ENCODE measurements at regions not wholly inside any gene's neighbourhood (a gene's known extent, or its start where the extent isn't known, plus 50 kb on each side); places are given as distances from the start of the nearest gene placed in this dataset.

- Histone ChIP-seq H3K9me3 (ENCODE audit: control insufficient read depth in 1 of 2, low read length in 2 of 2) (no peaks in the 10 kb centered on the region), H3K4me1 (ENCODE audit: control insufficient read depth in 1 of 2, insufficient read depth in 2 of 2, low read length in 2 of 2) (no peaks in the 10 kb centered on the region), H3K27me3 (ENCODE audit: low read depth, low read length) (no peaks in the 10 kb centered on the region), H3K27ac (ENCODE audit: low read length) (no peak overlapping the region), H3K36me3 (ENCODE audit: control insufficient read depth in 1 of 2, insufficient read depth in 2 of 2, low read length in 2 of 2) (no peaks in the 10 kb centered on the region), H3K4me3 (ENCODE audit: low read depth in 1 of 2, low read length in 2 of 2) (no peak overlapping the region)
These were observed 1090.0 kb downstream of the EPHA7 start for GRCh38 chr6:92329208-92329847.

- no peaks in the 10 kb centered on the region for H3K27me3 ChIP-seq (ENCODE audit: low read depth, low read length)
- H3K27ac ChIP-seq (ENCODE audit: low read length), result no peak overlapping the region
- H3K36me3 ChIP-seq (ENCODE audit: control insufficient read depth in 1 of 2, insufficient read depth in 2 of 2, low read length in 2 of 2), result no peaks in the 10 kb centered on the region
- no peaks in the 10 kb centered on the region for H3K9me3 ChIP-seq (ENCODE audit: control insufficient read depth in 1 of 2, low read length in 2 of 2)
- no peak overlapping the region for H3K4me3 ChIP-seq (ENCODE audit: low read depth in 1 of 2, low read length in 2 of 2)
- no peaks in the 10 kb centered on the region for H3K4me1 ChIP-seq (ENCODE audit: control insufficient read depth in 1 of 2, insufficient read depth in 2 of 2, low read length in 2 of 2)
These were observed 1104.0 kb downstream of the EPHA7 start for GRCh38 chr6:92315312-92315711.

- H3K36me3 ChIP-seq (ENCODE audit: control insufficient read depth in 1 of 2, insufficient read depth in 2 of 2, low read length in 2 of 2), result no peaks in the 10 kb centered on the region
- no peak overlapping the region for H3K4me3 ChIP-seq (ENCODE audit: low read depth in 1 of 2, low read length in 2 of 2)
- no peaks in the 10 kb centered on the region for H3K27me3 ChIP-seq (ENCODE audit: low read depth, low read length)
- H3K4me1 ChIP-seq (ENCODE audit: control insufficient read depth in 1 of 2, insufficient read depth in 2 of 2, low read length in 2 of 2), result no peaks in the 10 kb centered on the region
- no peak overlapping the region for H3K27ac ChIP-seq (ENCODE audit: low read length)
- H3K9me3 ChIP-seq (ENCODE audit: control insufficient read depth in 1 of 2, low read length in 2 of 2), result peaks cover 0 to 2% of the 10 kb centered on the region in 2 donors
These were observed 1122.3 kb downstream of the EPHA7 start for GRCh38 chr6:92297101-92297500.

GRCh38 chr6:92292067-92292466 is 1127.3 kb downstream of the EPHA7 start:
- Histone ChIP-seq H3K4me3 (ENCODE audit: low read depth in 1 of 2, low read length in 2 of 2) (no peak overlapping the region), H3K9me3 (ENCODE audit: control insufficient read depth in 1 of 2, low read length in 2 of 2) (no peaks in the 10 kb centered on the region), H3K4me1 (ENCODE audit: control insufficient read depth in 1 of 2, insufficient read depth in 2 of 2, low read length in 2 of 2) (no peaks in the 10 kb centered on the region), H3K27ac (ENCODE audit: low read length) (no peak overlapping the region), H3K36me3 (ENCODE audit: control insufficient read depth in 1 of 2, insufficient read depth in 2 of 2, low read length in 2 of 2) (no peaks in the 10 kb centered on the region), H3K27me3 (ENCODE audit: low read depth, low read length) (no peaks in the 10 kb centered on the region)

GRCh38 chr6:92289831-92290230 is 1129.5 kb downstream of the EPHA7 start:
- Histone ChIP-seq H3K27ac (ENCODE audit: low read length) (no peak overlapping the region), H3K36me3 (ENCODE audit: control insufficient read depth in 1 of 2, insufficient read depth in 2 of 2, low read length in 2 of 2) (no peaks in the 10 kb centered on the region), H3K4me1 (ENCODE audit: control insufficient read depth in 1 of 2, insufficient read depth in 2 of 2, low read length in 2 of 2) (no peaks in the 10 kb centered on the region), H3K27me3 (ENCODE audit: low read depth, low read length) (no peaks in the 10 kb centered on the region), H3K4me3 (ENCODE audit: low read depth in 1 of 2, low read length in 2 of 2) (no peak overlapping the region), H3K9me3 (ENCODE audit: control insufficient read depth in 1 of 2, low read length in 2 of 2) (no peaks in the 10 kb centered on the region)

GRCh38 chr6:92281571-92282076 is 1137.7 kb downstream of the EPHA7 start:
- Histone ChIP-seq H3K27me3 (ENCODE audit: low read depth, low read length) (no peaks in the 10 kb centered on the region), H3K27ac (ENCODE audit: low read length) (no peak overlapping the region), H3K4me3 (ENCODE audit: low read depth in 1 of 2, low read length in 2 of 2) (no peak overlapping the region), H3K4me1 (ENCODE audit: control insufficient read depth in 1 of 2, insufficient read depth in 2 of 2, low read length in 2 of 2) (no peaks in the 10 kb centered on the region), H3K36me3 (ENCODE audit: control insufficient read depth in 1 of 2, insufficient read depth in 2 of 2, low read length in 2 of 2) (no peaks in the 10 kb centered on the region), H3K9me3 (ENCODE audit: control insufficient read depth in 1 of 2, low read length in 2 of 2) (no peaks in the 10 kb centered on the region)

- Histone ChIP-seq H3K9me3 (ENCODE audit: control insufficient read depth in 1 of 2, low read length in 2 of 2) (no peaks in the 10 kb centered on the region), H3K4me3 (ENCODE audit: low read depth in 1 of 2, low read length in 2 of 2) (no peak overlapping the region), H3K27me3 (ENCODE audit: low read depth, low read length) (no peaks in the 10 kb centered on the region), H3K36me3 (ENCODE audit: control insufficient read depth in 1 of 2, insufficient read depth in 2 of 2, low read length in 2 of 2) (no peaks in the 10 kb centered on the region), H3K27ac (ENCODE audit: low read length) (no peak overlapping the region), H3K4me1 (ENCODE audit: control insufficient read depth in 1 of 2, insufficient read depth in 2 of 2, low read length in 2 of 2) (no peaks in the 10 kb centered on the region)
These were observed 1144.2 kb downstream of the EPHA7 start for GRCh38 chr6:92275150-92275549.

- H3K9me3 ChIP-seq (ENCODE audit: control insufficient read depth in 1 of 2, low read length in 2 of 2), result no peaks in the 10 kb centered on the region
- H3K27me3 ChIP-seq (ENCODE audit: low read depth, low read length), result no peaks in the 10 kb centered on the region
- H3K27ac ChIP-seq (ENCODE audit: low read length), result no peak overlapping the region
- no peaks in the 10 kb centered on the region for H3K36me3 ChIP-seq (ENCODE audit: control insufficient read depth in 1 of 2, insufficient read depth in 2 of 2, low read length in 2 of 2)
- no peaks in the 10 kb centered on the region for H3K4me1 ChIP-seq (ENCODE audit: control insufficient read depth in 1 of 2, insufficient read depth in 2 of 2, low read length in 2 of 2)
- no peak overlapping the region for H3K4me3 ChIP-seq (ENCODE audit: low read depth in 1 of 2, low read length in 2 of 2)
These were observed 1144.8 kb downstream of the EPHA7 start for GRCh38 chr6:92274588-92274987.

- no peak overlapping the region for H3K27ac ChIP-seq (ENCODE audit: low read length)
- H3K27me3 ChIP-seq (ENCODE audit: low read depth, low read length), result no peaks in the 10 kb centered on the region
- no peaks in the 10 kb centered on the region for H3K4me1 ChIP-seq (ENCODE audit: control insufficient read depth in 1 of 2, insufficient read depth in 2 of 2, low read length in 2 of 2)
- no peaks in the 10 kb centered on the region for H3K36me3 ChIP-seq (ENCODE audit: control insufficient read depth in 1 of 2, insufficient read depth in 2 of 2, low read length in 2 of 2)
- H3K9me3 ChIP-seq (ENCODE audit: control insufficient read depth in 1 of 2, low read length in 2 of 2), result no peaks in the 10 kb centered on the region
- H3K4me3 ChIP-seq (ENCODE audit: low read depth in 1 of 2, low read length in 2 of 2), result no peak overlapping the region
These were observed 1145.7 kb downstream of the EPHA7 start for GRCh38 chr6:92273694-92274093.

GRCh38 chr6:92271091-92271490 is 1148.3 kb downstream of the EPHA7 start:
- Histone ChIP-seq H3K27ac (ENCODE audit: low read length) (no peak overlapping the region), H3K36me3 (ENCODE audit: control insufficient read depth in 1 of 2, insufficient read depth in 2 of 2, low read length in 2 of 2) (no peaks in the 10 kb centered on the region), H3K9me3 (ENCODE audit: control insufficient read depth in 1 of 2, low read length in 2 of 2) (no peaks in the 10 kb centered on the region), H3K4me1 (ENCODE audit: control insufficient read depth in 1 of 2, insufficient read depth in 2 of 2, low read length in 2 of 2) (no peaks in the 10 kb centered on the region), H3K4me3 (ENCODE audit: low read depth in 1 of 2, low read length in 2 of 2) (no peak overlapping the region), H3K27me3 (ENCODE audit: low read depth, low read length) (no peaks in the 10 kb centered on the region)

GRCh38 chr6:92270365-92270764 is 1149.0 kb downstream of the EPHA7 start:
- Histone ChIP-seq H3K27ac (ENCODE audit: low read length) (no peak overlapping the region), H3K4me1 (ENCODE audit: control insufficient read depth in 1 of 2, insufficient read depth in 2 of 2, low read length in 2 of 2) (no peaks in the 10 kb centered on the region), H3K36me3 (ENCODE audit: control insufficient read depth in 1 of 2, insufficient read depth in 2 of 2, low read length in 2 of 2) (no peaks in the 10 kb centered on the region), H3K9me3 (ENCODE audit: control insufficient read depth in 1 of 2, low read length in 2 of 2) (no peaks in the 10 kb centered on the region), H3K4me3 (ENCODE audit: low read depth in 1 of 2, low read length in 2 of 2) (no peak overlapping the region), H3K27me3 (ENCODE audit: low read depth, low read length) (no peaks in the 10 kb centered on the region)

- Histone ChIP-seq H3K27me3 (ENCODE audit: low read depth, low read length) (no peaks in the 10 kb centered on the region), H3K4me3 (ENCODE audit: low read depth in 1 of 2, low read length in 2 of 2) (no peak overlapping the region), H3K4me1 (ENCODE audit: control insufficient read depth in 1 of 2, insufficient read depth in 2 of 2, low read length in 2 of 2) (no peaks in the 10 kb centered on the region), H3K36me3 (ENCODE audit: control insufficient read depth in 1 of 2, insufficient read depth in 2 of 2, low read length in 2 of 2) (no peaks in the 10 kb centered on the region), H3K27ac (ENCODE audit: low read length) (no peak overlapping the region), H3K9me3 (ENCODE audit: control insufficient read depth in 1 of 2, low read length in 2 of 2) (no peaks in the 10 kb centered on the region)
These were observed 1152.0 kb downstream of the EPHA7 start for GRCh38 chr6:92267335-92267734.

Measured in muscle layer of duodenum (tissue), 2 donors.